ENCODE measurements at regions not wholly inside any gene's neighbourhood (a gene's known extent, or its start where the extent isn't known, plus 50 kb on each side); places are given as distances from the start of the nearest gene placed in this dataset.
A peak's percentile ranks its signal among the peaks of the same experiment; 100 is the strongest.

DNA sequence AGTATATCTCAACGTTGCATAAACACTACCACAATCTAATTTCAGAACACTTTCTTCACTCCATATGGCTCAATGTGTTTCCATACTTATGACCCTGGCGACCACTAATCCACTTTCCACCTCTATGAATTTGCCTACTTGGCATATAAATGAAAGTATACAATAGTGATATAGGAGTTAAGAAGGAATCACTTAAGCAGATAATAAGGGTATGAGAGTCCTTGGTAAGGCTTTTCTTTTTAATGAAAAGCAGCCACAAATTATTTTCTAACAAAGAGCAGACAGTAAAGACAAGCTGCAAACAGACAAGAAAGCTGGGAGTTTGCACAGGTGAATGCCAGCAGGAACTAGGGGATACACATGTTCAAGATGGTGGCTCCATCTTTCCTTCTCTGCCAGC, 615.1 kb upstream of the NUDT12 start:
- Histone ChIP-seq H3K36me3 (no peaks in the 10 kb centered on the region), H3K27ac (no peak overlapping the region), H3K4me1 (ENCODE audit: low read depth) (no peaks in the 10 kb centered on the region), H3K27me3 (no peaks in the 10 kb centered on the region), H3K4me3 (no peak overlapping the region), H3K9me3 (ENCODE audit: low read depth) (no peaks in the 10 kb centered on the region)
- TF ChIP-seq, protein P1, sequence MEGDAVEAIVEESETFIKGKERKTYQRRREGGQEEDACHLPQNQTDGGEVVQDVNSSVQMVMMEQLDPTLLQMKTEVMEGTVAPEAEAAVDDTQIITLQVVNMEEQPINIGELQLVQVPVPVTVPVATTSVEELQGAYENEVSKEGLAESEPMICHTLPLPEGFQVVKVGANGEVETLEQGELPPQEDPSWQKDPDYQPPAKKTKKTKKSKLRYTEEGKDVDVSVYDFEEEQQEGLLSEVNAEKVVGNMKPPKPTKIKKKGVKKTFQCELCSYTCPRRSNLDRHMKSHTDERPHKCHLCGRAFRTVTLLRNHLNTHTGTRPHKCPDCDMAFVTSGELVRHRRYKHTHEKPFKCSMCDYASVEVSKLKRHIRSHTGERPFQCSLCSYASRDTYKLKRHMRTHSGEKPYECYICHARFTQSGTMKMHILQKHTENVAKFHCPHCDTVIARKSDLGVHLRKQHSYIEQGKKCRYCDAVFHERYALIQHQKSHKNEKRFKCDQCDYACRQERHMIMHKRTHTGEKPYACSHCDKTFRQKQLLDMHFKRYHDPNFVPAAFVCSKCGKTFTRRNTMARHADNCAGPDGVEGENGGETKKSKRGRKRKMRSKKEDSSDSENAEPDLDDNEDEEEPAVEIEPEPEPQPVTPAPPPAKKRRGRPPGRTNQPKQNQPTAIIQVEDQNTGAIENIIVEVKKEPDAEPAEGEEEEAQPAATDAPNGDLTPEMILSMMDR (IDR thresholded peaks at IDR 0.05; ENCODE audit: low read depth, low read length): no peak
- no peak for DNase-seq (ENCODE audit: low read depth in 1 of 2, low spot score in 1 of 2)

DNA sequence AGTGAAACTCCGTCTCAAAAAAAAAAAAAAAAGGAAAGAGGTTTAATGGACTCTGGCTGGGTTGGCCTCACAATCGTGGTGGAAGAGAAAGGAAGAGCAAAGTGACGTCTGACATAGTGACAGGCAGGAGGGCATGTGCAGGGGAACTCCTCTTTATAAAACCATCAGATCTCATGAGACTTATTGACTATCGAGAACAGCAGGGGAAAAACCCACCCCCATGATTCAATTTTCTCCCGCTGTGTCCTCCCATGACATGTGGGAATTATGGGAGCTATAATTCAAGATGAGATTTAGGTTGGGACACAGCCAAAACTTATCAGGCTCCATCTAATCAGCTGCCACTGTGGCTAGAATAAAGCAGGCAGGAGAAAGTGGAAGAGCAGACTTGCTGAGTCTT, 610.4 kb upstream of the NUDT12 start:
- H3K27me3 ChIP-seq: no peaks in the 10 kb centered on the region
- no peaks in the 10 kb centered on the region for H3K9me3 ChIP-seq (ENCODE audit: low read depth)
- H3K27ac ChIP-seq: no peak overlapping the region
- no peak for DNase-seq (ENCODE audit: low read depth in 1 of 2, low spot score in 1 of 2)
- no peaks in the 10 kb centered on the region for H3K36me3 ChIP-seq
- TF ChIP-seq, protein P1 (IDR thresholded peaks at IDR 0.05; ENCODE audit: low read depth, low read length): no peak
- H3K4me3 ChIP-seq: no peak overlapping the region
- H3K4me1 ChIP-seq (ENCODE audit: low read depth): no peaks in the 10 kb centered on the region

DNA sequence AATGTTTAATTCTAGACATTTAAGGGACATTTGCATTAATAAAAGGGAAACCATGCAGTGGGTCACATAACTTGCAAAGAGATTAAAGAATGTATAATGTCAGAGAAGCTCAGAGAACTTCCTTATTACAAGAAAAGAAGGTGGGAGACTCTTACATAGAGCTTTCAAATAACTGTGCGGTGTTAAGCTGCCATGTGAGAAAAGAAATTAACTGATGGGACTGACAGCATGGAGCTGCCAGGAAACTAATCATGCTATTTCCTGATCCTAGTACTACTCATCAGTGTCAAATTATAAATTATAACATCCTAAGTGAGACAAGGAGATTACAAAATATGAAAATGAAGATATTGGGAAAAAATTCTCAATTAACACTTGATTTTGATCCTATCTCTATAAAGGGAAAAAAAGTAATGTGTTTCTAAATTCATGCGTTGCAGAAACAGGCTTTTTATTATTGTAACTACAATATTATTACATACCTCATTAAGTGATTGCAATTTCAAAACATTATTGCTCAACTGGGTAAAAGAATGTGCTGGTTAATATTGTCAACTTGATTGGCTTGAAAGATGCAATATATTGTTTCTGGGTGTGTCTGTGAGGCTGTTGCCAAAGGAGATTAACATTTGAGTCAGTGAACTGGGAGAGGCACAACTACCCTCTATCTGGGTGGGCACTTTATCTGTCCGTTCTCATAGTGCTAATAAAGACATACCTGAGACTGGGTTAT, 609.5 kb upstream of the NUDT12 start:
- H3K27ac ChIP-seq: no peak overlapping the region
- no peaks in the 10 kb centered on the region for H3K9me3 ChIP-seq (ENCODE audit: low read depth)
- DNase-seq (ENCODE audit: low read depth in 1 of 2, low spot score in 1 of 2): no peak
- no peaks in the 10 kb centered on the region for H3K27me3 ChIP-seq
- TF ChIP-seq, protein P1 (IDR thresholded peaks at IDR 0.05; ENCODE audit: low read depth, low read length): no peak
- H3K4me3 ChIP-seq: no peak overlapping the region
- H3K4me1 ChIP-seq (ENCODE audit: low read depth): no peaks in the 10 kb centered on the region
- no peaks in the 10 kb centered on the region for H3K36me3 ChIP-seq

DNA sequence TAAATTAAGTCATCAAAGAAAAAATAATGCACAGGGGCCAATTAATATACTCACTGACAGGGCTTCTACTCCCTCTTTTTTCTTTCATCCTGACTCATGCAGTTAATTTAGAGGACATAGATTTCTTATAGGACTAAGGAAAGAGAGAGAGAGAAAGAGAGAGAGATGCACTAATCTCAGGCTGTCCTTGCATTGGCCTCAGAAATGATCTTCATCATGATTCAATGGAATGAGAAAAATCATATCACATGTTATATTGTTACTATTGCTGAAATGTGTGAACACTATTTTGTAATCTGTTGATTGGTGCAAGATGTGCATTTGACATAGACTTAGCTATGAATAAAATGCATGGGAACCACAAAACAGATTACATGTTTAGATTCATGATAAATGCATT, 608.3 kb upstream of the NUDT12 start:
- Histone ChIP-seq H3K4me3 (no peak overlapping the region), H3K4me1 (ENCODE audit: low read depth) (no peaks in the 10 kb centered on the region), H3K36me3 (no peaks in the 10 kb centered on the region), H3K27ac (no peak overlapping the region), H3K27me3 (no peaks in the 10 kb centered on the region), H3K9me3 (ENCODE audit: low read depth) (no peaks in the 10 kb centered on the region)
- TF ChIP-seq, protein P1 (IDR thresholded peaks at IDR 0.05; ENCODE audit: low read depth, low read length): no peak
- peak in 1 of 2 donors; percentile 41 for DNase-seq (ENCODE audit: low read depth in 1 of 2, low spot score in 1 of 2)

DNA sequence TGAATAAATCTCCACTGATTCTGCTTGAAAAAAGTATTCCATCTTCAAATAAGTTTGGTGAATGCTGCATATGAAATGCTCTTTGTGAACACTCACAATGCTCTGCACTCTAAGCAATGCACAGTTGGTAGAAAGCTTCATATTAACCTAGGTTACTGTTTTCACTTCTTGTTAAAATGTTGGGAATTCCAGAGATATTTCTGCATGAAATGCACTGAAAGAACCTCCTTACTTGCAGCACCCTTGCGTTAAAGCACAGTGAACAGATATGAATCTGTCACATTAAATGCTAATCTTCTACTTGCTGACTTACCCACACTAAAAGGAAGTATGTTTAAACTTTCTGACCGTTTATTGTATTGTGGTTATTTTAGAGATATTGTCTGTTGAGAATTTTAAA, 584.1 kb upstream of the NUDT12 start:
- H3K9me3 ChIP-seq (ENCODE audit: low read depth): no peaks in the 10 kb centered on the region

More for the DNA sequence above, 584.1 kb upstream of the NUDT12 start:
- Histone ChIP-seq H3K4me3 (no peak overlapping the region), H3K4me1 (ENCODE audit: low read depth) (no peaks in the 10 kb centered on the region), H3K36me3 (no peaks in the 10 kb centered on the region), H3K27me3 (no peaks in the 10 kb centered on the region), H3K27ac (no peak overlapping the region)
- TF ChIP-seq, protein P1 (IDR thresholded peaks at IDR 0.05; ENCODE audit: low read depth, low read length): no peak
- DNase-seq (ENCODE audit: low read depth in 1 of 2, low spot score in 1 of 2): no peak
